ENCODE measurements at regions not wholly inside any gene's neighbourhood (a gene's known extent, or its start where the extent isn't known, plus 50 kb on each side); places are given as distances from the start of the nearest gene placed in this dataset.
A peak's percentile ranks its signal among the peaks of the same experiment; 100 is the strongest.
"Not testable (repeated sequence)": the region's sequence is repeated elsewhere in the genome, so short reads cannot be mapped to it uniquely, and the experiment has no call there.

DNA sequence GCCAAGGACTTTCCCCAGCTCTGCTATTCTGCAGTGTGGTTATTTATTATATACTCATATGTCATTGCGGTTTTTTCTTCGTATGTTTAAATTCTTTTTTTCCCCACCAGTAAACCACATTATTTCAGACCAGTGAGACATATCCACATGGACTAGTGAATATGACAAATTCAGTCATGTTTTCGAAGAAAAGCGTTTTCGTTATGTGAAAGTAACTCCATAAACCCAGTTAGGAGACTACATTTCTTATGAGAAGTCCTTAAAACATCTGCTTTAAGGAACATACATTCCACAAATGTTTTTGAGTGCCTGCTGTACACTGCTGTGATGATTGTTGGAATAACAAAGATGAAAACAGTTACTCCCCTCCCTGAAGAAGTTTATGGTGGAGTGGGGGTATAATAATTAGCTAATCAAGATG lies 591.8 kb upstream of the CLINT1 start:
- DNase-seq, result no peak
- no peaks in the 10 kb centered on the region for H3K27me3 Mint-ChIP-seq
- H3K36me3 Mint-ChIP-seq (ENCODE audit: low read depth), result no peaks in the 10 kb centered on the region
- ChIA-PET CTCF (no interaction called here), POLR2A (interaction anchor here (1.3 kb wide), 1 partner anchor 16 kb away, joined by 3 read pairs; no protein-coding TSS in a partner anchor)
- H3K4me3 ChIP-seq (ENCODE audit: low read length), result no peak overlapping the region
- TF ChIP-seq, protein P1, sequence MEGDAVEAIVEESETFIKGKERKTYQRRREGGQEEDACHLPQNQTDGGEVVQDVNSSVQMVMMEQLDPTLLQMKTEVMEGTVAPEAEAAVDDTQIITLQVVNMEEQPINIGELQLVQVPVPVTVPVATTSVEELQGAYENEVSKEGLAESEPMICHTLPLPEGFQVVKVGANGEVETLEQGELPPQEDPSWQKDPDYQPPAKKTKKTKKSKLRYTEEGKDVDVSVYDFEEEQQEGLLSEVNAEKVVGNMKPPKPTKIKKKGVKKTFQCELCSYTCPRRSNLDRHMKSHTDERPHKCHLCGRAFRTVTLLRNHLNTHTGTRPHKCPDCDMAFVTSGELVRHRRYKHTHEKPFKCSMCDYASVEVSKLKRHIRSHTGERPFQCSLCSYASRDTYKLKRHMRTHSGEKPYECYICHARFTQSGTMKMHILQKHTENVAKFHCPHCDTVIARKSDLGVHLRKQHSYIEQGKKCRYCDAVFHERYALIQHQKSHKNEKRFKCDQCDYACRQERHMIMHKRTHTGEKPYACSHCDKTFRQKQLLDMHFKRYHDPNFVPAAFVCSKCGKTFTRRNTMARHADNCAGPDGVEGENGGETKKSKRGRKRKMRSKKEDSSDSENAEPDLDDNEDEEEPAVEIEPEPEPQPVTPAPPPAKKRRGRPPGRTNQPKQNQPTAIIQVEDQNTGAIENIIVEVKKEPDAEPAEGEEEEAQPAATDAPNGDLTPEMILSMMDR (IDR thresholded peaks at IDR 0.05), result no peak
- H3K36me3 ChIP-seq (ENCODE audit: insufficient read depth, low read length), result no peaks in the 10 kb centered on the region
- H3K27ac ChIP-seq (ENCODE audit: low read depth in 1 of 2, low read length in 2 of 2), result no peak overlapping the region
- no peaks in the 10 kb centered on the region for H3K4me1 ChIP-seq (ENCODE audit: insufficient read depth, low read length)
- no peak overlapping the region for H3K27ac Mint-ChIP-seq
- H3K4me3 Mint-ChIP-seq, result no peak overlapping the region
- H3K9me3 Mint-ChIP-seq, result no peaks in the 10 kb centered on the region
- no peaks in the 10 kb centered on the region for H3K27me3 ChIP-seq (ENCODE audit: control insufficient read depth in 1 of 2, insufficient read depth in 2 of 2, low read length in 2 of 2)
- ATAC-seq (ENCODE audit: poor library complexity), result no peak
- H3K9me3 ChIP-seq (ENCODE audit: control insufficient read depth in 1 of 2, insufficient read depth in 1 of 2, low read length in 2 of 2), result peaks cover 0 to 7% of the 10 kb centered on the region in 2 experiments
- H3K4me1 Mint-ChIP-seq (ENCODE audit: low read depth), result no peaks in the 10 kb centered on the region
- intact Hi-C loops (cut with DNase I, micrococcal nuclease), result loop anchor here in 1 of 2 experiments (2.0 kb wide), 1 partner anchor 54 kb away; no protein-coding TSS in a partner anchor

DNA sequence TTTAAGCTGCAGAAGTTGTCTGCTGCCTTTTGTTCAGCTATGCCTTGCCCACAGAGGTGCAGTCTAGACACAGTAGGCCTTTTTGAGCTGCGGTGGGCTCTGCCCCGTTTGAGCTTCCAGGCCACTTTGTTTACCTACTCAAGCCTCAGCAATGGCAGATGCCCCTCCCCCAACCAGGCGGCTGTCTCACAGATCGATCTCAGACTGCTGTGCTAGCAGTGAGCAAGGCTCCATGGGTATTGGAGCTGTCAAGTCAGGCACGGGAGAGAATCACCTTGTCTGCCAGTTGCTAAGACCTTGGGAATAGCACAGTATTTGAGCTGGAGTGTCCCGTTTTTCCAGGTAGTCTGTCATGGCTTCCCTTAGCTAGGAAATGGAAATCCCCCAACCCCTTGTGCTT lies 587.8 kb upstream of the CLINT1 start:
- H3K9me3 Mint-ChIP-seq; H3K4me3 ChIP-seq (ENCODE audit: low read length); ATAC-seq (ENCODE audit: poor library complexity); H3K4me1 Mint-ChIP-seq (ENCODE audit: low read depth); H3K27ac ChIP-seq (ENCODE audit: low read depth in 1 of 2, low read length in 2 of 2); H3K27me3 Mint-ChIP-seq; intact Hi-C loops (cut with DNase I, micrococcal nuclease); H3K4me1 ChIP-seq (ENCODE audit: insufficient read depth, low read length); H3K36me3 ChIP-seq (ENCODE audit: insufficient read depth, low read length); H3K36me3 Mint-ChIP-seq (ENCODE audit: low read depth); CTCF ChIA-PET; H3K27ac Mint-ChIP-seq; DNase-seq; H3K27me3 ChIP-seq (ENCODE audit: control insufficient read depth in 1 of 2, insufficient read depth in 2 of 2, low read length in 2 of 2); H3K4me3 Mint-ChIP-seq: not testable (repeated sequence)
- POLR2A ChIA-PET, result interaction anchor here (1.7 kb wide), 1 partner anchor 12 kb away, joined by 4 read pairs; no protein-coding TSS in a partner anchor
- H3K9me3 ChIP-seq (ENCODE audit: control insufficient read depth in 1 of 2, insufficient read depth in 1 of 2, low read length in 2 of 2), result peaks cover 0 to 14% of the 10 kb centered on the region in 2 experiments

DNA sequence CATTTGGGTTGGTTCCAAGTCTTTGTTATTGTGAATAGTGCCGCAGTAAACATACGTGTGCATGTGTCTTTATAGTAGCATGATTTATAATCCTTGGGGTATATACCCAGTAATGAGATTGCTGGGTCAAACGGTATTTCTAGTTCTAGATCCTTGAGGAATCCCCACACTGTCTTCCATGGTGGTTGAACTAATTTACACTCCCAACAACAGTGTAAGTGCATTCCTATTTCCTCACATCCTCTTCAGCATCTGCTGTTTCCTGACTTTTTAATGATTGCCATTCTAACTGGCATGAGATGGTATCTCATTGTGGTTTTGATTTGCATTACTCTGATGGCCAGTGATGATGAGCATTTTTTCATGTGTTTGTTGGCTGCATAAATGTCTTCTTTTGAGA lies 580.3 kb upstream of the CLINT1 start:
- peaks cover 14% of the 10 kb centered on the region for H3K4me1 ChIP-seq (ENCODE audit: insufficient read depth, low read length)
- ATAC-seq (ENCODE audit: poor library complexity); H3K36me3 Mint-ChIP-seq (ENCODE audit: low read depth); H3K4me3 Mint-ChIP-seq; H3K27me3 Mint-ChIP-seq; DNase-seq; intact Hi-C loops (cut with DNase I, micrococcal nuclease); CTCF ChIA-PET; POLR2A ChIA-PET; H3K27me3 ChIP-seq (ENCODE audit: control insufficient read depth in 1 of 2, insufficient read depth in 2 of 2, low read length in 2 of 2); H3K27ac ChIP-seq (ENCODE audit: low read depth in 1 of 2, low read length in 2 of 2); H3K9me3 Mint-ChIP-seq; H3K9me3 ChIP-seq (ENCODE audit: control insufficient read depth in 1 of 2, insufficient read depth in 1 of 2, low read length in 2 of 2); H3K4me3 ChIP-seq (ENCODE audit: low read length); H3K27ac Mint-ChIP-seq; H3K36me3 ChIP-seq (ENCODE audit: insufficient read depth, low read length): not testable (repeated sequence)
- peaks cover 37% of the 10 kb centered on the region for H3K4me1 Mint-ChIP-seq (ENCODE audit: low read depth)

DNA sequence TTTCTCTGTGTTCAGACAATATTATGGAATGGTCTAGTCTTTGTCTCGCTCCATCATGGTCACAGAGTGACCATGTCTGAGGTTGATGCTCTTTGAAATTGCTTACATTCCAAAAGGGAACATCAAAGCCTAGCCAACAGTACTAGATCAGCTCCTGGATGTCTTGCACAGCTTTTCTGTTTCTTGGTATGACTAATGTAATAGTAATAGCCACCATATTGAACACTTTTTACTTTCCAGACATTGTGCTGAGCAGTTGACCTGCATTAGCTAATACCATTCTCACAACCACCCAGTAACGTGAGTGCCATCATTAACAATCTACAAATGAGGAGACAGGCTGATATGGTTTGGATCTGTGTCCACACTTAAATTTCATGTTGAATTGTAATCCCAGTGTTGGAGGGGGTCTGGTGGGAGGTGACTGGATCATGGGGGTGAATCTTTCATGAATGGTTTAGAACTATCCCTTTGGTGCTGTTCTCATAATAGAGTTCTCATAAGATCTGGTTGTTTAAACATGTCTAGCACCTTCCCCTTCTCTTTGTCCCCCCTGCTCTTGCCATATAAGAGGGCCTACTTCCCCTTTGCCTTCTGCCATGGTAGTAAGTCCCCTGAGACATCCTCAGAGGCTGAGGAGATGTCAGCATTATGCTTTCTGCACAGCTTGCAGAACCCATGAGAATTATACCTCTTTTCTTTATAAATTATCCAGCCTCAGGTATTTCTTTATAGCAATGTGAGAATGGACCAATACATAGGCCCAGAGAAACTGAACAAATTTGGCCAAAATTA lies 577.5 kb upstream of the CLINT1 start:
- H3K27ac ChIP-seq (ENCODE audit: low read depth in 1 of 2, low read length in 2 of 2), result peak overlapping the region in 1 of 2 donors; percentile 44
- intact Hi-C loops (cut with DNase I, micrococcal nuclease), result no loop called here
- ATAC-seq (ENCODE audit: poor library complexity), result no peak

More for the DNA sequence above, 577.5 kb upstream of the CLINT1 start:
- no peaks in the 10 kb centered on the region for H3K9me3 ChIP-seq (ENCODE audit: control insufficient read depth in 1 of 2, insufficient read depth in 1 of 2, low read length in 2 of 2)
- H3K27me3 ChIP-seq (ENCODE audit: control insufficient read depth in 1 of 2, insufficient read depth in 2 of 2, low read length in 2 of 2), result no peaks in the 10 kb centered on the region
- H3K4me3 Mint-ChIP-seq, result no peak overlapping the region
- no peak overlapping the region for H3K4me3 ChIP-seq (ENCODE audit: low read length)
- H3K9me3 Mint-ChIP-seq, result peaks cover 3% of the 10 kb centered on the region
- peaks cover 14% of the 10 kb centered on the region for H3K4me1 ChIP-seq (ENCODE audit: insufficient read depth, low read length)
- H3K27me3 Mint-ChIP-seq, result no peaks in the 10 kb centered on the region
- no peaks in the 10 kb centered on the region for H3K36me3 ChIP-seq (ENCODE audit: insufficient read depth, low read length)
- ChIA-PET CTCF (no interaction called here), POLR2A (no interaction called here)
- DNase-seq, result no peak
- H3K27ac Mint-ChIP-seq, result peak overlapping the region; percentile 60
- H3K4me1 Mint-ChIP-seq (ENCODE audit: low read depth), result peaks cover 64% of the 10 kb centered on the region
- TF ChIP-seq, protein P1 (IDR thresholded peaks at IDR 0.05), result no peak
- H3K36me3 Mint-ChIP-seq (ENCODE audit: low read depth), result no peaks in the 10 kb centered on the region

All from CD4-positive, alpha-beta T cell (primary cell).